IMR-90 (cell line): ENCODE measurements at regions not wholly inside any gene's neighbourhood (a gene's known extent, or its start where the extent isn't known, plus 50 kb on each side); places are given as distances from the start of the nearest gene placed in this dataset.
"Not testable (repeated sequence)": the region's sequence is repeated elsewhere in the genome, so short reads cannot be mapped to it uniquely, and the experiment has no call there.

Source experiments
- ATAC-seq: fragments of 200-7000 bp; cut with Tn5 transposase; 2 replicates; pipeline ENCODE4 v1.9.1; 2020; ENCODE audit warnings: low read depth, mild to moderate bottlenecking, moderate library complexity
- BruUV-seq: library from RNA; stranded (reverse); fragments of 400-500 nt; replicated peaks from 2 replicates; lab custom pipeline; 2021; lab: Mats Ljungman, UMichigan
- CTCF ChIA-PET: fragments of 300-600 bp; formaldehyde crosslinking; extraction: SDS; loops from one replicate; lab custom pipeline; 2021; ENCODE audit warnings: antibody characterized with exemption; lab: Yijun Ruan, JAX
- POLR2A ChIA-PET: fragments of 300-600 bp; sonication (Branson Sonifier 250); formaldehyde crosslinking; loops from one replicate; lab custom pipeline; 2022; ENCODE audit warnings: antibody characterized with exemption; ENCODE audit not compliant: unreplicated experiment; lab: Charles Lee
- DNase-seq: peaks from one replicate; pipeline ENCODE4 v3.0.0; 2013
- H2AFZ ChIP-seq: replicated peaks from 2 replicates; pipeline ENCODE3; 2013; ENCODE audit warnings: low read length, mild to moderate bottlenecking; ENCODE audit not compliant: poor library complexity
- H2AK5ac ChIP-seq: 2 replicates; pipeline ENCODE4 v1.6.1; 2013; ENCODE audit warnings: low read depth, low read length, inconsistent platforms
- H2AK9ac ChIP-seq: replicated peaks from 2 replicates; pipeline ENCODE3; 2013; ENCODE audit warnings: mild to moderate bottlenecking, low read depth, low read length, moderate library complexity; ENCODE audit not compliant: poor library complexity
- H2BK120ac ChIP-seq: 2 replicates; pipeline ENCODE4 v1.6.1; 2013; ENCODE audit warnings: low read depth, low read length, inconsistent platforms
- H2BK15ac ChIP-seq: 3 replicates; pipeline ENCODE4 v1.6.1; 2013; ENCODE audit warnings: low read depth, low read length, inconsistent platforms
- H2BK20ac ChIP-seq: 2 replicates; pipeline ENCODE4 v1.6.1; 2013; ENCODE audit warnings: low read depth, mild to moderate bottlenecking, inconsistent platforms, low read length, moderate library complexity
- H2BK5ac ChIP-seq: 2 replicates; pipeline ENCODE4 v1.6.1; 2013; ENCODE audit warnings: mild to moderate bottlenecking, low read depth, low read length, inconsistent platforms; ENCODE audit not compliant: poor library complexity, severe bottlenecking
- H3K14ac ChIP-seq: replicated peaks from 2 replicates; pipeline ENCODE4 v1.6.1; 2013; ENCODE audit warnings: low read depth, low read length, inconsistent platforms
- H3K18ac ChIP-seq: 2 replicates; pipeline ENCODE4 v1.6.1; 2013; ENCODE audit warnings: low read depth, low read length, control low read depth
- H3K23ac ChIP-seq: 2 replicates; pipeline ENCODE4 v1.6.1; 2013; ENCODE audit warnings: low read depth, low read length, inconsistent platforms
- H3K27ac ChIP-seq: 2 replicates; pipeline ENCODE4 v1.5.1; 2013; ENCODE audit warnings: mild to moderate bottlenecking, control low read depth, low read length; ENCODE audit not compliant: insufficient read depth
- H3K27me3 ChIP-seq: 2 replicates; pipeline ENCODE4 v1.6.1; 2013; ENCODE audit warnings: low read length; ENCODE audit not compliant: control insufficient read depth, insufficient read depth
- H3K36me3 ChIP-seq: 2 replicates; pipeline ENCODE4 v1.6.1; 2013; ENCODE audit warnings: low read length, mixed read lengths; ENCODE audit not compliant: control insufficient read depth, insufficient read depth
- H3K4ac ChIP-seq: 2 replicates; pipeline ENCODE4 v1.6.1; 2013; ENCODE audit warnings: low read depth, low read length, inconsistent platforms
- H3K4me1 ChIP-seq: 2 replicates; pipeline ENCODE4 v1.6.1; 2013; ENCODE audit warnings: low read length, mixed read lengths; ENCODE audit not compliant: control insufficient read depth, insufficient read depth
- H3K4me2 ChIP-seq: 2 replicates; pipeline ENCODE4 v1.6.1; 2013; ENCODE audit warnings: low read depth, mild to moderate bottlenecking, control low read depth, low read length, moderate library complexity
- H3K4me3 ChIP-seq: 2 replicates; pipeline ENCODE4 v1.5.1; 2013; ENCODE audit warnings: low read depth, mild to moderate bottlenecking, control low read depth, low read length, moderate library complexity; ENCODE audit not compliant: insufficient read depth
- H3K56ac ChIP-seq: 2 replicates; pipeline ENCODE4 v1.6.1; 2013; ENCODE audit warnings: low read length, inconsistent platforms; ENCODE audit not compliant: insufficient read depth; ENCODE audit errors: extremely low read depth
- H3K79me1 ChIP-seq, 2 experiments: 2 replicates each; pipeline ENCODE4 v1.6.1; 2013; ENCODE audit warnings: low read length in 2 of 2, inconsistent platforms in 1 of 2, low read depth in 1 of 2
- H3K9ac ChIP-seq: 2 replicates; pipeline ENCODE4 v1.6.1; 2013; ENCODE audit warnings: low read depth, low read length, control low read depth
- H3K9me1 ChIP-seq: 2 replicates; pipeline ENCODE4 v1.6.1; 2013; ENCODE audit warnings: low read length, inconsistent platforms; ENCODE audit not compliant: insufficient read depth
- H3K9me3 ChIP-seq: 2 replicates; pipeline ENCODE4 v1.6.1; 2013; ENCODE audit warnings: low read length; ENCODE audit not compliant: control insufficient read depth, insufficient read depth
- H4K20me1 ChIP-seq: 2 replicates; pipeline ENCODE4 v1.6.1; 2013; ENCODE audit warnings: low read length, inconsistent platforms; ENCODE audit not compliant: insufficient read depth
- H4K5ac ChIP-seq: 2 replicates; pipeline ENCODE4 v1.6.1; 2013; ENCODE audit warnings: mild to moderate bottlenecking, low read depth, low read length, control low read depth
- H4K8ac ChIP-seq, 2 experiments: 2 replicates each; pipeline ENCODE4 v1.6.1; 2013; ENCODE audit warnings: low read depth in 2 of 2, low read length in 2 of 2, control low read depth in 1 of 2, inconsistent platforms in 1 of 2
- H4K91ac ChIP-seq: 2 replicates; pipeline ENCODE4 v1.6.1; 2013; ENCODE audit warnings: low read depth, low read length, inconsistent platforms; ENCODE audit not compliant: insufficient read depth
- CHD1 ChIP-seq: IDR thresholded peaks from 2 replicates; pipeline ENCODE4 v1.6.1; 2012; ENCODE audit warnings: low read depth, low read length, improper control_type of control experiment
- CTCF ChIP-seq: conservative IDR thresholded peaks from 2 replicates; pipeline ENCODE4 v1.5.1; 2012; ENCODE audit warnings: mild to moderate bottlenecking, low read depth, low read length, improper control_type of control experiment
- FOS ChIP-seq: fragments of 150-350 bp; IDR thresholded peaks from 2 replicates; pipeline ENCODE4 v1.6.1; 2016; ENCODE audit warnings: low read depth, low read length
- MAFK ChIP-seq: IDR thresholded peaks from 2 replicates; pipeline ENCODE4 v1.6.1; 2012; ENCODE audit warnings: low read depth, low read length, improper control_type of control experiment
- MAZ ChIP-seq: IDR thresholded peaks from 2 replicates; pipeline ENCODE4 v1.6.1; 2012; ENCODE audit warnings: low read depth, mild to moderate bottlenecking, low read length, improper control_type of control experiment, moderate library complexity, borderline replicate concordance
- MXI1 ChIP-seq: IDR thresholded peaks from 2 replicates; pipeline ENCODE4 v1.6.1; 2012; ENCODE audit warnings: low read depth, mild to moderate bottlenecking, low read length, moderate library complexity, borderline replicate concordance
- NFE2L2 ChIP-seq: fragments of 150-350 bp; IDR thresholded peaks from 2 replicates; pipeline ENCODE4 v1.6.1; 2016; ENCODE audit warnings: low read depth, mild to moderate bottlenecking, low read length
- POLR2A ChIP-seq: IDR thresholded peaks from 2 replicates; pipeline ENCODE4 v1.6.1; 2012; ENCODE audit warnings: mild to moderate bottlenecking, low read depth, low read length
- RAD21 ChIP-seq: IDR thresholded peaks from 2 replicates; pipeline ENCODE4 v1.6.1; 2012; ENCODE audit warnings: low read length, improper control_type of control experiment
- RCOR1 ChIP-seq: IDR thresholded peaks from 2 replicates; pipeline ENCODE4 v1.6.1; 2012; ENCODE audit warnings: mild to moderate bottlenecking, low read length, improper control_type of control experiment; ENCODE audit not compliant: insufficient replicate concordance
- RFX5 ChIP-seq: IDR thresholded peaks from 2 replicates; pipeline ENCODE4 v1.8.0; 2012; ENCODE audit warnings: low read depth, mild to moderate bottlenecking, low read length, moderate library complexity
- WGBS, 2 experiments: methylation state at CpG; one replicate each; pipeline versions ENCODE4 v1.1.5 to v1.1.7; 2013; ENCODE audit warnings: missing lambda C conversion rate in 2 of 2; ENCODE audit not compliant: insufficient read length in 1 of 2; ENCODE audit errors: extremely low coverage in 2 of 2; 5-methylcytosine and 5-hydroxymethylcytosine counted together
- dilution Hi-C: fragments of 300-500 bp; cut with HindIII; formaldehyde crosslinking; loops from one replicate; pipeline ENCODE4 v1.14.3; 2018; ENCODE audit warnings: low sequenced_read_pairs; ENCODE audit not compliant: unreplicated experiment
- in situ Hi-C: fragments of 300-500 bp; cut with MboI; formaldehyde crosslinking; loops from 3 replicates; pipeline ENCODE4 v1.14.3; 2019; ENCODE audit warnings: low sequenced_read_pairs, inconsistent platforms, mixed read lengths
- intact Hi-C: fragments of 100-400 bp; cut with micrococcal nuclease; formaldehyde crosslinking; loops from 2 replicates; pipeline ENCODE4 v1.10.0; 2022

GRCh38 chr2:190149200-190149599 lies 86.7 kb upstream of the MSTN start:
- Histone ChIP-seq H3K36me3 (no peaks in the 10 kb centered on the region), H2BK15ac (no peak overlapping the region), H4K5ac (no peak overlapping the region), H3K18ac (no peak overlapping the region), H2BK120ac (no peak overlapping the region), H3K79me1 (no peaks in the 10 kb centered on the region), H3K4me2 (no peak overlapping the region), H3K27ac (no peak overlapping the region), H3K9me3 (no peaks in the 10 kb centered on the region), H3K4ac (no peak overlapping the region), H3K56ac (no peak overlapping the region), H3K27me3 (no peaks in the 10 kb centered on the region), H3K14ac (no peak overlapping the region), H4K91ac (no peak overlapping the region), H2BK20ac (no peak overlapping the region), H2BK5ac (no peak overlapping the region), H2AK9ac (no peak overlapping the region), H3K9me1 (no peaks in the 10 kb centered on the region), H2AFZ (no peak overlapping the region), H3K23ac (no peak overlapping the region), H3K4me1 (no peaks in the 10 kb centered on the region), H4K20me1 (no peaks in the 10 kb centered on the region), H3K9ac (no peak overlapping the region), H2AK5ac (no peak overlapping the region), H3K4me3 (no peak overlapping the region), H4K8ac (no peak overlapping the region)
- no TSS peak for BruUV-seq
- intact Hi-C loops (no loop called here), in situ Hi-C loops (no loop called here), dilution Hi-C loops (no loop called here)
- no peak for TF ChIP-seq MXI1
- TF ChIP-seq MAFK = no peak
- no peak for TF ChIP-seq RCOR1
- TF ChIP-seq RAD21 = no peak
- TF ChIP-seq FOS = no peak
- no peak for TF ChIP-seq CTCF
- TF ChIP-seq POLR2A = no peak
- no peak for TF ChIP-seq NFE2L2
- no peak for TF ChIP-seq MAZ
- TF ChIP-seq CHD1 = no peak
- no peak for TF ChIP-seq RFX5
- POLR2A ChIA-PET = no interaction called here
- DNase-seq = no peak
- CTCF ChIA-PET = no interaction called here
- no CpG with 5 or more reads among the region's 4 CpGs for WGBS, 2 experiments
- no peak for ATAC-seq

GRCh38 chr2:190146109-190146508 lies 83.6 kb upstream of the MSTN start:
- H2BK5ac ChIP-seq, H3K4me1 ChIP-seq, H3K27ac ChIP-seq, H2BK20ac ChIP-seq, H3K56ac ChIP-seq, H2AFZ ChIP-seq, H4K20me1 ChIP-seq, H4K5ac ChIP-seq, H3K9me1 ChIP-seq, intact Hi-C loops, DNase-seq, H3K79me1 ChIP-seq, H2BK120ac ChIP-seq, H3K4me3 ChIP-seq, CTCF ChIA-PET, dilution Hi-C loops, H3K4ac ChIP-seq, H3K14ac ChIP-seq, ATAC-seq, BruUV-seq, H4K91ac ChIP-seq, H3K36me3 ChIP-seq, H2BK15ac ChIP-seq, H3K23ac ChIP-seq, H3K27me3 ChIP-seq, H2AK5ac ChIP-seq, in situ Hi-C loops, H3K4me2 ChIP-seq, H3K9ac ChIP-seq, POLR2A ChIA-PET, H3K9me3 ChIP-seq, H2AK9ac ChIP-seq, H3K18ac ChIP-seq, H4K8ac ChIP-seq: not testable (repeated sequence)
- 80% methylated on average over 1 of the region's 5 CpGs; no CpG with 5 or more reads in 1 of the 2 experiments for WGBS, 2 experiments
